ENCODE measurements at regions not wholly inside any gene's neighbourhood (a gene's known extent, or its start where the extent isn't known, plus 50 kb on each side); places are given as distances from the start of the nearest gene placed in this dataset.

- TF ChIP-seq, protein P1, sequence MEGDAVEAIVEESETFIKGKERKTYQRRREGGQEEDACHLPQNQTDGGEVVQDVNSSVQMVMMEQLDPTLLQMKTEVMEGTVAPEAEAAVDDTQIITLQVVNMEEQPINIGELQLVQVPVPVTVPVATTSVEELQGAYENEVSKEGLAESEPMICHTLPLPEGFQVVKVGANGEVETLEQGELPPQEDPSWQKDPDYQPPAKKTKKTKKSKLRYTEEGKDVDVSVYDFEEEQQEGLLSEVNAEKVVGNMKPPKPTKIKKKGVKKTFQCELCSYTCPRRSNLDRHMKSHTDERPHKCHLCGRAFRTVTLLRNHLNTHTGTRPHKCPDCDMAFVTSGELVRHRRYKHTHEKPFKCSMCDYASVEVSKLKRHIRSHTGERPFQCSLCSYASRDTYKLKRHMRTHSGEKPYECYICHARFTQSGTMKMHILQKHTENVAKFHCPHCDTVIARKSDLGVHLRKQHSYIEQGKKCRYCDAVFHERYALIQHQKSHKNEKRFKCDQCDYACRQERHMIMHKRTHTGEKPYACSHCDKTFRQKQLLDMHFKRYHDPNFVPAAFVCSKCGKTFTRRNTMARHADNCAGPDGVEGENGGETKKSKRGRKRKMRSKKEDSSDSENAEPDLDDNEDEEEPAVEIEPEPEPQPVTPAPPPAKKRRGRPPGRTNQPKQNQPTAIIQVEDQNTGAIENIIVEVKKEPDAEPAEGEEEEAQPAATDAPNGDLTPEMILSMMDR (IDR thresholded peaks at IDR 0.05; ENCODE audit: control insufficient read depth, insufficient read depth, low read depth, low read length, missing control alignments): no peak
- DNase-seq (ENCODE audit: low read depth): no peak
- no peak overlapping the region for H3K4me3 ChIP-seq (ENCODE audit: control insufficient read depth, low read depth, low read length)
Measured at GRCh38 chr20:33908336-33908735, 85.4 kb upstream of the RALY start.

- no peak overlapping the region for H3K4me3 ChIP-seq (ENCODE audit: control insufficient read depth, low read depth, low read length)
- TF ChIP-seq, protein P1 (IDR thresholded peaks at IDR 0.05; ENCODE audit: control insufficient read depth, insufficient read depth, low read depth, low read length, missing control alignments): no peak
- no peak for DNase-seq (ENCODE audit: low read depth)
Measured at GRCh38 chr20:33908868-33909267, 84.8 kb upstream of the RALY start.

DNA sequence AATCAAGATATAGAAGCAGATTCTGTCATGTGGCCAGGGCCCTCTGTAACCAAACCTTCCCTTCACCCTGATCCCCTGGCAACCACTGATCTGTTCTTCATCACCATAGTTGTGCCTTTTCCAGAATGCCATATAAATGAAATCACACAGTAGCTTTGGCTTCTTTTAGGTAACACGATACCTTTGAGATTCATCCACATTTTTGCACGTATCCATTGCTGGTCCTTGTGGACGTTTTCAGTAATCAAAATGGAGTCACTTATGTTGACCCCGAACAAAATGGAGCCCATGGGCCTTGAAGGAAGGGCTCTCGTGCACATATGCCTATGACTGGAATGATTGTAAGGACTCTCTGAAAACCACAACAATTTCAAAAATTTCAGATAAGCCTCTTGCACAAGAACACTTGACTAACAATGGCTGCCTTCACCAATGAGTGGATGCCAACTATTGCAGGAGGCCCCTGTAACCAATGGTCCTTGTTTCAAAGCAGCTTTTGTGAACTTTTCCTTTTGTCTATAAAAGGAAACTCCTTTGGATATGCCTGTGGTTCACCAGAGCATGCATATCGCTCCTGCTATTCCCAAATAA lies 84.3 kb upstream of the RALY start:
- TF ChIP-seq, protein P1 (IDR thresholded peaks at IDR 0.05; ENCODE audit: control insufficient read depth, insufficient read depth, low read depth, low read length, missing control alignments): no peak
- no peak overlapping the region for H3K4me3 ChIP-seq (ENCODE audit: control insufficient read depth, low read depth, low read length)
- peak; percentile 91 for DNase-seq (ENCODE audit: low read depth)

- H3K4me3 ChIP-seq (ENCODE audit: control insufficient read depth, low read depth, low read length): no peak overlapping the region
- TF ChIP-seq, protein P1 (IDR thresholded peaks at IDR 0.05; ENCODE audit: control insufficient read depth, insufficient read depth, low read depth, low read length, missing control alignments): no peak
- no peak for DNase-seq (ENCODE audit: low read depth)
Measured at GRCh38 chr20:33910056-33910455, 83.7 kb upstream of the RALY start.

GRCh38 chr20:33910529-33911327 lies 83.0 kb upstream of the RALY start:
- no peak for DNase-seq (ENCODE audit: low read depth)
- no peak overlapping the region for H3K4me3 ChIP-seq (ENCODE audit: control insufficient read depth, low read depth, low read length)
- TF ChIP-seq, protein P1 (IDR thresholded peaks at IDR 0.05; ENCODE audit: control insufficient read depth, insufficient read depth, low read depth, low read length, missing control alignments): no peak

GRCh38 chr20:33914919-33915318 lies 78.8 kb upstream of the RALY start:
- TF ChIP-seq, protein P1 (IDR thresholded peaks at IDR 0.05; ENCODE audit: control insufficient read depth, insufficient read depth, low read depth, low read length, missing control alignments): peak; percentile 5
- DNase-seq (ENCODE audit: low read depth): no peak
- no peak overlapping the region for H3K4me3 ChIP-seq (ENCODE audit: control insufficient read depth, low read depth, low read length)
